Liver (tissue), 8 donors: ENCODE measurements at regions not wholly inside any gene's neighbourhood (a gene's known extent, or its start where the extent isn't known, plus 50 kb on each side); places are given as distances from the start of the nearest gene placed in this dataset.
"Not testable (repeated sequence)": the region's sequence is repeated elsewhere in the genome, so short reads cannot be mapped to it uniquely, and the experiment has no call there.

Experiments used
- DNase-seq: peaks from one replicate; pipeline ENCODE4 v3.0.0-alpha.2; 2017; ENCODE audit warnings: low spot score
- H3K27ac ChIP-seq, 2 donors: one replicate each; pipeline ENCODE4 v1.7.0; 2013; ENCODE audit warnings: inconsistent platforms in 2 of 2, low read length in 2 of 2, control low read depth in 1 of 2, low read depth in 1 of 2, mild to moderate bottlenecking in 1 of 2
- H3K27me3 ChIP-seq, 4 donors: one replicate each; pipeline versions ENCODE4 v1.6.1 to v1.7.0; 2013; ENCODE audit warnings: low read length in 3 of 4, inconsistent platforms in 1 of 4, mild to moderate bottlenecking in 1 of 4, moderate library complexity in 1 of 4; ENCODE audit not compliant: control insufficient read depth in 4 of 4, insufficient read depth in 4 of 4
- H3K36me3 ChIP-seq, 4 donors: one replicate each; pipeline versions ENCODE4 v1.6.1 to v1.7.0; 2013; ENCODE audit warnings: low read length in 3 of 4, mild to moderate bottlenecking in 3 of 4, low read depth in 1 of 4, moderate library complexity in 1 of 4; ENCODE audit not compliant: control insufficient read depth in 4 of 4, insufficient read depth in 3 of 4
- H3K4me1 ChIP-seq, 4 donors: one replicate each; pipeline versions ENCODE4 v1.6.1 to v1.7.0; 2013; ENCODE audit warnings: low read length in 3 of 4, mild to moderate bottlenecking in 3 of 4, moderate library complexity in 1 of 4; ENCODE audit not compliant: control insufficient read depth in 4 of 4, insufficient read depth in 4 of 4
- H3K4me3 ChIP-seq, 3 donors: one replicate each; pipeline versions ENCODE4 v1.6.1 to v1.7.0; 2013; ENCODE audit warnings: low read length in 3 of 3, control low read depth in 1 of 3, low read depth in 1 of 3, mild to moderate bottlenecking in 1 of 3
- H3K9ac ChIP-seq, 2 donors: one replicate each; pipeline ENCODE4 v1.7.0; 2013; ENCODE audit warnings: low read length in 2 of 2, mild to moderate bottlenecking in 2 of 2, moderate library complexity in 2 of 2, control low read depth in 1 of 2, low read depth in 1 of 2
- H3K9me3 ChIP-seq, 4 donors: one replicate each; pipeline versions ENCODE4 v1.6.1 to v1.7.0; 2013; ENCODE audit warnings: low read length in 3 of 4; ENCODE audit not compliant: control insufficient read depth in 4 of 4
- ATF3 ChIP-seq: IDR thresholded peaks from 2 replicates; pipeline ENCODE4 v1.6.1; 2016; ENCODE audit warnings: antibody characterized with exemption
- EGR1 ChIP-seq, 2 donors: IDR thresholded peaks; 2 replicates each; pipeline ENCODE4 v1.6.1; 2016 to 2018; ENCODE audit warnings: antibody characterized with exemption in 2 of 2, low read depth in 2 of 2
- FOXA2 ChIP-seq: IDR thresholded peaks from 2 replicates; pipeline ENCODE4 v1.6.1; 2016; ENCODE audit warnings: antibody characterized with exemption
- GABPA ChIP-seq, 2 donors: IDR thresholded peaks in 1 of 2; conservative IDR thresholded peaks in 1 of 2; 2 replicates each; pipeline ENCODE4 v1.6.1; 2016; ENCODE audit warnings: antibody characterized with exemption in 2 of 2, mild to moderate bottlenecking in 1 of 2, moderate library complexity in 1 of 2
- HNF4A ChIP-seq, 2 donors: conservative IDR thresholded peaks; 2 replicates each; pipeline ENCODE4 v1.6.1; 2016; ENCODE audit warnings: antibody characterized with exemption in 2 of 2, mild to moderate bottlenecking in 2 of 2
- RAD21 ChIP-seq, 2 donors: IDR thresholded peaks; 2 replicates each; pipeline ENCODE4 v1.6.1; 2016; ENCODE audit warnings: antibody characterized with exemption in 2 of 2, mild to moderate bottlenecking in 2 of 2
- RXRA ChIP-seq, 2 donors: IDR thresholded peaks; 2 replicates each; pipeline ENCODE4 v1.6.1; 2017 to 2018; ENCODE audit warnings: antibody characterized with exemption in 2 of 2, mild to moderate bottlenecking in 1 of 2
- SP1 ChIP-seq: IDR thresholded peaks from 2 replicates; pipeline ENCODE4 v1.6.1; 2018; ENCODE audit warnings: antibody characterized with exemption, mild to moderate bottlenecking
- TAF1 ChIP-seq: conservative IDR thresholded peaks from 2 replicates; pipeline ENCODE4 v1.6.1; 2016; ENCODE audit warnings: antibody characterized with exemption, mild to moderate bottlenecking
- YY1 ChIP-seq: IDR thresholded peaks from 2 replicates; pipeline ENCODE4 v1.6.1; 2016; ENCODE audit warnings: antibody characterized with exemption, mild to moderate bottlenecking
- ZBTB33 ChIP-seq: IDR thresholded peaks from 2 replicates; pipeline ENCODE4 v1.6.1; 2016; ENCODE audit warnings: antibody characterized with exemption
- WGBS: extraction: QIAGEN DNeasy Blood & Tissue Kit; methylation state at CpG from one replicate; pipeline ENCODE4 v1.1.7; 2013; 5-methylcytosine and 5-hydroxymethylcytosine counted together
- TF ChIP-seq, protein P1 (sequence below): fragments of 150-350 bp; IDR thresholded peaks from 2 replicates; pipeline ENCODE4 v1.5.1; 2017; ENCODE audit warnings: improper control_type of control experiment, low read depth, low read length; ENCODE audit not compliant: missing input control
- TF ChIP-seq, protein P2 (sequence below): IDR thresholded peaks from 2 replicates; pipeline ENCODE4 v1.6.1; 2016; ENCODE audit warnings: antibody characterized with exemption, mild to moderate bottlenecking
- TF ChIP-seq, protein P3 (sequence below): IDR thresholded peaks from 2 replicates; pipeline ENCODE4 v1.6.1; 2016; ENCODE audit warnings: antibody characterized with exemption
- donor health status: healthy.
- donor health status: healthy.
- donor health status: healthy.
- donor health status: healthy.
- donor health status: healthy.

- no peaks in the 10 kb centered on the region for H3K27me3 ChIP-seq
- no peaks in the 10 kb centered on the region for H3K4me1 ChIP-seq
- WGBS: 89% methylated on average over 7 of the region's 7 CpGs
- H3K4me3 ChIP-seq: no peak overlapping the region
- no peak overlapping the region for H3K9ac ChIP-seq
- H3K36me3 ChIP-seq: peaks cover 0 to 2% (median 0%) of the 10 kb centered on the region in 4 donors
- TF ChIP-seq, protein P1, sequence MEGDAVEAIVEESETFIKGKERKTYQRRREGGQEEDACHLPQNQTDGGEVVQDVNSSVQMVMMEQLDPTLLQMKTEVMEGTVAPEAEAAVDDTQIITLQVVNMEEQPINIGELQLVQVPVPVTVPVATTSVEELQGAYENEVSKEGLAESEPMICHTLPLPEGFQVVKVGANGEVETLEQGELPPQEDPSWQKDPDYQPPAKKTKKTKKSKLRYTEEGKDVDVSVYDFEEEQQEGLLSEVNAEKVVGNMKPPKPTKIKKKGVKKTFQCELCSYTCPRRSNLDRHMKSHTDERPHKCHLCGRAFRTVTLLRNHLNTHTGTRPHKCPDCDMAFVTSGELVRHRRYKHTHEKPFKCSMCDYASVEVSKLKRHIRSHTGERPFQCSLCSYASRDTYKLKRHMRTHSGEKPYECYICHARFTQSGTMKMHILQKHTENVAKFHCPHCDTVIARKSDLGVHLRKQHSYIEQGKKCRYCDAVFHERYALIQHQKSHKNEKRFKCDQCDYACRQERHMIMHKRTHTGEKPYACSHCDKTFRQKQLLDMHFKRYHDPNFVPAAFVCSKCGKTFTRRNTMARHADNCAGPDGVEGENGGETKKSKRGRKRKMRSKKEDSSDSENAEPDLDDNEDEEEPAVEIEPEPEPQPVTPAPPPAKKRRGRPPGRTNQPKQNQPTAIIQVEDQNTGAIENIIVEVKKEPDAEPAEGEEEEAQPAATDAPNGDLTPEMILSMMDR: no peak
- TF ChIP-seq TAF1: no peak
- TF ChIP-seq RXRA (IDR thresholded peaks at IDR 0.05): no peak
- TF ChIP-seq FOXA2: no peak
- TF ChIP-seq YY1: no peak
- no peak for TF ChIP-seq RAD21 (IDR thresholded peaks at IDR 0.05)
- no peak for TF ChIP-seq ZBTB33
- TF ChIP-seq HNF4A (conservative IDR thresholded peaks at IDR 0.05): no peak
- TF ChIP-seq, protein P2, sequence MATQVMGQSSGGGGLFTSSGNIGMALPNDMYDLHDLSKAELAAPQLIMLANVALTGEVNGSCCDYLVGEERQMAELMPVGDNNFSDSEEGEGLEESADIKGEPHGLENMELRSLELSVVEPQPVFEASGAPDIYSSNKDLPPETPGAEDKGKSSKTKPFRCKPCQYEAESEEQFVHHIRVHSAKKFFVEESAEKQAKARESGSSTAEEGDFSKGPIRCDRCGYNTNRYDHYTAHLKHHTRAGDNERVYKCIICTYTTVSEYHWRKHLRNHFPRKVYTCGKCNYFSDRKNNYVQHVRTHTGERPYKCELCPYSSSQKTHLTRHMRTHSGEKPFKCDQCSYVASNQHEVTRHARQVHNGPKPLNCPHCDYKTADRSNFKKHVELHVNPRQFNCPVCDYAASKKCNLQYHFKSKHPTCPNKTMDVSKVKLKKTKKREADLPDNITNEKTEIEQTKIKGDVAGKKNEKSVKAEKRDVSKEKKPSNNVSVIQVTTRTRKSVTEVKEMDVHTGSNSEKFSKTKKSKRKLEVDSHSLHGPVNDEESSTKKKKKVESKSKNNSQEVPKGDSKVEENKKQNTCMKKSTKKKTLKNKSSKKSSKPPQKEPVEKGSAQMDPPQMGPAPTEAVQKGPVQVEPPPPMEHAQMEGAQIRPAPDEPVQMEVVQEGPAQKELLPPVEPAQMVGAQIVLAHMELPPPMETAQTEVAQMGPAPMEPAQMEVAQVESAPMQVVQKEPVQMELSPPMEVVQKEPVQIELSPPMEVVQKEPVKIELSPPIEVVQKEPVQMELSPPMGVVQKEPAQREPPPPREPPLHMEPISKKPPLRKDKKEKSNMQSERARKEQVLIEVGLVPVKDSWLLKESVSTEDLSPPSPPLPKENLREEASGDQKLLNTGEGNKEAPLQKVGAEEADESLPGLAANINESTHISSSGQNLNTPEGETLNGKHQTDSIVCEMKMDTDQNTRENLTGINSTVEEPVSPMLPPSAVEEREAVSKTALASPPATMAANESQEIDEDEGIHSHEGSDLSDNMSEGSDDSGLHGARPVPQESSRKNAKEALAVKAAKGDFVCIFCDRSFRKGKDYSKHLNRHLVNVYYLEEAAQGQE: no peak
- TF ChIP-seq ATF3: no peak
- TF ChIP-seq, protein P3, sequence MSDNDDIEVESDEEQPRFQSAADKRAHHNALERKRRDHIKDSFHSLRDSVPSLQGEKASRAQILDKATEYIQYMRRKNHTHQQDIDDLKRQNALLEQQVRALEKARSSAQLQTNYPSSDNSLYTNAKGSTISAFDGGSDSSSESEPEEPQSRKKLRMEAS: no peak
- no peak for TF ChIP-seq SP1
- TF ChIP-seq GABPA (IDR thresholded peaks at IDR 0.05 in 1 of 2, conservative IDR thresholded peaks at IDR 0.05 in 1 of 2): no peak
- no peak for TF ChIP-seq EGR1 (IDR thresholded peaks at IDR 0.05; ENCODE audit: low read depth in 2 of 2)
- no peak for DNase-seq
- no peak overlapping the region for H3K27ac ChIP-seq
- no peaks in the 10 kb centered on the region for H3K9me3 ChIP-seq
Measured at GRCh38 chr6:150756173-150756572, 109.3 kb upstream of the MTHFD1L start.

DNA sequence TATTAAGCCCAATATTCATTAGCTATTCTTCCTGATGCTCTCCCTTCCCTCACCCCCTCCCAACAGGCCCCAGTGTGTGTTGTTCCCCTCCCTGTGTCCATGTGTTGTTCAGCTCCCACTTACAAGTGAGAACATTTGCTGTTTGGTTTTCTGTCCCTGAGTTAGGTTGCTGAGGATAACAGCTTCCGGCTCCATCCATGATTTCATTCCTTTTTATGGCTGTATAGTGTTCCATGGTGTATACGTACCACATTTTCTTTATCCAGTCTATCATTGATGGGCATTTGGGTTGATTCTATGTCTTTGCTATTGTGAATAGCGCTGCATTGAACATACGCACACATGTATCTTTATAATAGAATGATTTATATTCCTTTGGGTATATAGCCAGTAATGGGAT, 107.7 kb upstream of the MTHFD1L start:
- not testable (repeated sequence) for H3K9me3 ChIP-seq, H3K36me3 ChIP-seq, H3K4me1 ChIP-seq, H3K27me3 ChIP-seq, H3K9ac ChIP-seq, DNase-seq, H3K4me3 ChIP-seq, H3K27ac ChIP-seq
- WGBS: 99% methylated on average over 4 of the region's 4 CpGs
